DMS 273 (cell line): ENCODE measurements at regions not wholly inside any gene's neighbourhood (a gene's known extent, or its start where the extent isn't known, plus 50 kb on each side); places are given as distances from the start of the nearest gene placed in this dataset.
"Not testable (repeated sequence)": the region's sequence is repeated elsewhere in the genome, so short reads cannot be mapped to it uniquely, and the experiment has no call there.

Experiments used
- DNase-seq: peaks from one replicate; lab custom pipeline; 2025; ENCODE audit not compliant: unreplicated experiment; lab: John Stamatoyannopoulos, UW

GRCh38 chrX:40418813-40419195 is 162.0 kb upstream of the ATP6AP2 start:
- no peak for DNase-seq

DNA sequence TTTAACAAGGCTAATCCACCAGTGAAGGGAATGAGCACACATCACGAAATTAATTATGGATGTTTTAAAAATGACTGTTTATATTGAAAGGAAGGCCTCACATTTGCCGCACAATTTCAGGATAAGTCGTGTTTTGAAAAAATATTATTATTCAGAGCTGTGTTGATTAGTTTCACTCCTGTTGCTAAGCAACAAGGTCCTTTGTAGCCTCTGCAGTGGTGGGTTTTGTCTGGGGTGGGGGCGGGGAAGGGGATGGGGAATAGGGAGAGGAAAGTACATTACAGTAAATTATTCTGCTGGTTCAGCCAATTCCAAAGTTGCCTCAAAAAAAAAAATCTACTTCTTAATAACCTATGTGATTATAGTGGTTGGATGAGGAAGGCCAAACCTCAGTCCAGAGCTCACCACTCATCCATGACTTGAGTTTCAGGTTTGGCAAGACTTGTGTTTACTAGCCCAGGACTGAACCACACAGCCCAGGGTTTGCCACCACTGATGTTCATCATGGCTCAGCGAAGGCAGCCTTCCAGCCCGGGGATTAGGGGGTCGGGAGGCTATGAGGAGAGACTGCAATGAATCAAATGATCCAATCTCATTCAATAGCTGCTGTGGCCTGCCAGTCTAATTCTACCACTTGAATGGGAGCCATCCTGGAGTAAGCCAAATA is 162.5 kb upstream of the ATP6AP2 start:
- no peak for DNase-seq

- DNase-seq = peak; percentile 64
Observed at GRCh38 chrX:40415675-40416074, 165.1 kb upstream of the ATP6AP2 start.

GRCh38 chrX:40414335-40414734 is 166.4 kb upstream of the ATP6AP2 start:
- no peak for DNase-seq

DNA sequence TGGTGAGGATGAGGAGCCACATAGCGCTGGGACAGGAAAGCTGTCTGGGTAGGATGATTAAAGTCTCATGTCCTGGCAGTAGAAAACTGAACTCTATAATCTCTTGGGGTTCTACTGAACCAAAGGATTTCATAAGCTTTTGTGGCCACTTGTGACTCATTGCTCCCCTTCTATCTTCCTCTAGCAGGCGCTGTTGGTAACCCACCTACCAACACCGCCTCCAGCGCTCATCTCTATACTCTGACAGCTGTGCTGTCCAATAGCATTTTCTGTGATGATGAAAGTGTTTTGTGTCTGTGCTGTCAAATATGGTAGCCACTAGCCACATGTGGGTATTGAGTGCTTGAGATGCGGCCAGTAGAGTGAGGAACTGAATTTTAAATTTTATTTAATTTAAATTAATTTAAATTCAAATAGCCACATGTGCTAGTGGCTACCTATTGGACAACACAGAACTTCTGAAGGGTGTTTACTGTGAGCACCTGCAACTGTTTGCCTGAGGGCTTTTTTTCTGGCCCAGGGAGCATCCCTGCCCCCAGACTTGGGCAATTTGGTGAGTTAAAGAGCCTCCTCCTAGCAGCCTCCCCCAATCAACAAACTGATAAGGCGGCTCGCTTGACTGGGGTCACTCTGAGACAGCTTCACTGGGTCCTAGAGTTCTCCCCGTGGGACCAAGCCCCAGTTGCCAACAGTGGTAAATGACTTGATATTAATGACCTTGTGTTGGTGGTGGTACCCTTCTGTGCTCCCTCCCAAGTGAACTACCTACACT is 169.2 kb upstream of the ATP6AP2 start:
- DNase-seq = peak; percentile 22

- DNase-seq = no peak
Observed at GRCh38 chrX:40410859-40411258, 169.9 kb upstream of the ATP6AP2 start.

DNA sequence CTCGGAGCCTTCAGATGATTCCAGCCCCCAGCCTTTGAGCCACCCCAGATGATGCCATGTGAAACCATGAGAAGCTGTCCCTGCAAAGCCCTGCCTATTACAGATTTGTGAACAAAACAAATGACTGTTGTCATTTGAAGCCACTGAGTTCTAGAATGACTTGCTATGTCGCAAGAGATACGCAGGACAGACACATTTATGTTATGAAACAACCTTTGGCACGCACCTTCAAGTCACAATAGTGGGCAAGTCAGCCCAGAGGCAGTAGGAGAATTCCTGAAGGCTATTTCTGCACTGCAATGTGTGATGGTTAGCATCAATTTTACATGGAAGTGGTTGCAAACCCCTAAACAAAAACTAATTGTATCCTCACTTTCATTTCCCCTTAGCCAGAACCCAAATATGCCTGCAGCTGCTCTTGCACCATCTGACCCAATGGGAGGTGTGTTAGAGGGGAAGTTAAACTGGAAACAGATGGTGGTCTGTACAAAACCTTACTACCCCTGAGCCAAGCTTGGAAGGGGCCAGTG is 174.4 kb upstream of the ATP6AP2 start:
- DNase-seq = peak; percentile 31

- DNase-seq = no peak
Observed at GRCh38 chrX:40405399-40405798, 175.4 kb upstream of the ATP6AP2 start.

GRCh38 chrX:40403757-40404156 is 177.0 kb upstream of the ATP6AP2 start:
- no peak for DNase-seq

DNA sequence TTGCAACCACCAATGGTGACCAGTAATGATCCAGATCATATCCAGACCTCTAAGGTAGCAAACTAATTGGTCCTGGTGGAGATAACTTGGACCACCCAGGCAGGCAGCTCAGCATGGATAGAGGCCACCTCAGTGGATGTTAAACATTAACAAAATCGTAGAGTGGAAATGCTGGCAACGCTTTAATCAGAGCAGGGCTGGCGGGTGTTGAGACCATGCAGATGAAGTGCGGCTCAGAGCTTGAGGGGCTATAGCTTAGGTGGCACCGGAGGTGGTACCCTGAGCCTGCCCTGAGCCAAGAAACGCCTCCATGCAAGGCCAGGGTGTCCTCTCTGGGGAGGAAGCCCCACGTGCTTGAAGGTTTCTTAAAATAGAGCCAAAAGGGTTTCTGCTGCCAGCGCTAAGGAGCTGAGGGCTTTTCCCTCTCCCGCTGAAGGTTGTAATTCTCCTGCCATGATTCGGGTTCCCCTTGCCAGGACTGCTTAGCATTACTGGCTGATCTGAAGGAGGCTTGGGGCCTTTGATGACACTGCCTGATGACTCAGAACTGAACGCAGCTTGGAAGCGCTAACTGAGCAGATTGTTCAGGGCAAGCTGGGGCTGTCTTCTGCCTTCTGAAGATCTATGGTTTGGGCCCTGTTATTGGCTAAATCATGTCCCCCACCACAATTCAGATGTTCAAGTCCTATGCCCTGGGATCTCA is 177.8 kb upstream of the ATP6AP2 start:
- peak; percentile 8 for DNase-seq

GRCh38 chrX:40395102-40395501 is 185.7 kb upstream of the ATP6AP2 start:
- DNase-seq = no peak

GRCh38 chrX:40394302-40394701 is 186.5 kb upstream of the ATP6AP2 start:
- DNase-seq = no peak

DNA sequence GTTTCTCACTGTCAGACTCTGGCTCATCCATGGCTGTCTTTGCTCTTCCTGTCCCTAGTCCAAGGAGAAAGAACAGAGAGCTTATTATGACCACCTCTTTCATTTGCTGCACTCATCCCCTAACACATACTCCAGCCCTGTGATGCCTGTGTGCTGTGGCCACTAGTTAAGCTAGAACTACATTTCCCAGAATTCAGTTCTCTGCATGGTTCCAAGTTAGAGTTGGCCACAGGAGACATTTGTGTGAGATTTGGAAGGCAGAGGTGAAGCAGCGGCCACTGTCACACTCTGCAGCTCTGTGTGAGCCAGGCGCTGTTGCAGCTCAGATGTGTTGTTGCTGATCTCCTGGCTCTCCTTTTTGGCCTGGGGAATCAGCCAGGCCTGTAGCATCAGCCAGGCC is 188.2 kb upstream of the ATP6AP2 start:
- DNase-seq = peak; percentile 28

GRCh38 chrX:40391662-40392061 is 189.1 kb upstream of the ATP6AP2 start:
- no peak for DNase-seq

DNA sequence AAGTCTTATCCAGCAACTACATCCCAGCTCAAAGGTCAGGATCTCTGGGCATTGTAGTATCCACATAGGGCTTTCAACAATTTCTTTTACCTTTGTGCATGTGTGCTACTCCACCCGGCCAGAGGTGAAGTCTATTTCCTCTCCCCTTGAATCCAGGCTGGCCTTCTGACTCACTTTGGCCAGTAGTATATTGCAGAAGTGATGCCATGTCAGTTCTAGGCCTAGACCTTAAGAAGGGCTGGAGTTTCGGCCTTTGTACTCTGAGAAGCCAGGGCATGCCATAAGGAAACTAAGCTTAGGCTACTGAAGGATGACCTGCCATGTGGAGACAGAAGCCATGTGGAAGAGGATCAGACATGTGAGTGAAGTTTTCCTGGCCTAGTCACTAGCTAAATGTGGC is 191.2 kb upstream of the ATP6AP2 start:
- DNase-seq = no peak

DNA sequence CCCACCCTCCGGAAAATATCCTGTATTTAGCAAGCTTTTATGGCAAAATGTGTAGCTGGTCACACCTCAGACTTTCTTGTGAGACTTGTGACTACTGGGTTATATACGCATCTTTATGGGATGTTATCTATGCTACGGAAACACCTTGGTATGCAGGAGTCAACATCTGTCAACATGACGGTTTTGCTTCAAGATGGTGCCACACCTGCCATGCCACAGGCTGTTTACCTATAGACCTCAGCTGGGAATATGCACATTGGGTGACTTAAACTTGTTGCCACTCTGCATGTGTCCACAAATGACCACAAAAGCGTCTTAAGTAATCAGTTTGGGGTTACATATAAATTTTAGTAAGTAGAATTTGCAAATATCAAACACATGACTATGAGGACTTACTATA is 192.3 kb upstream of the ATP6AP2 start:
- DNase-seq = no peak

DNA sequence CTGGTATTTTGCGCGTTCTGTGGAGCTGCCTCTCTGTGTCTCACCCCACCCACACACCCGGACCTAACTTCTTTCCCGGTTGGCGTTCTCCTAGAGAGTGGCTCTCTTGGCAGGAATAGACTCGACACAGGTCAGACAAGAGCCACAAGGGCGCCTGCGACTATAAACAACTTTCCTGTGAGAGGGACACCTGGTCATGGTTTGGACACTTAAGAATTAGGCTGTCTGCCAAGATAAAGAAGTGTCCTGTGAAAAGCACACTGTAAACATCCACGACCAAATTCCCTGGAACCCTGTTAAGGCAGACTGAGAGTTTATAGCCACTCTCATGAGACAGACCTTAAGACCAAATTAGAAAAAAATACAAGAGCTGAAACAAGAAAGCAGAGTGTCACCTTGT is 192.9 kb upstream of the ATP6AP2 start:
- DNase-seq = not testable (repeated sequence)

DNA sequence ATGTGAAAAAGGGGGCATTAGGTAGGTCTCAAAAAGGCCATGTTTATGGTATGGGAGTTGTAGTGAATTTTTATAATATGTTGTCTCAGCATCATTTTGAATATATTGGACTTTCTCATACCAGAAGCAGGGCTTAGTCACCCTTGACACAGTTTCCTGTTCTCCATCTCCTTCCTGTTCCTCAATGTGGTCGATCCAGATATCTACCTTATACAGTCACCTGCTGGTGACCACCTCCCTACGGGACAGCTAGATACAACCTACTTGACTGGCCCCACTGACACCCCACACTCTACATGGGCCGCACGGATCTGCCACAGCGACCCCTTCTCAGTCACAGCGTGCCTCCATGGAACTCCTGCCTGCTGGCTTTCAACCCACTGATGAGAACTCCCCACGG is 193.5 kb upstream of the ATP6AP2 start:
- not testable (repeated sequence) for DNase-seq

DNA sequence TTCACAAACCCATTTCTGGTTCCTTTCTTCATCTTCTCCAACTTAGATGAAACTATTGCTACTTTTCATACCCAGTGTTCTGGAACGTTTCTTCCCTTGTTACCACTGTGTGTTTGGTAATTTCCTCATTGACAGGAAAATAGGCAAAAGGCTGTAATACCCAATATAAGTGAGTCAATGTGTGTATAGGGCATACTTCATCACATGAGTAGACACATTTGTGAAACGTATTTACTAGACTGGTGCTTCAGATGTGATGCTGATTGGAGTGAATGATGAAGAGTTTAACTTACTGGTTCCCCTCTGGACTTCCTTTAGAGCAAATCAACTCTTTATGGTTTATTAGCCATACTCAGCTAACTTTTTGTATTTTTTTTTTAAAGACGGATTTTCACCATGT is 195.1 kb upstream of the ATP6AP2 start:
- no peak for DNase-seq

DNA sequence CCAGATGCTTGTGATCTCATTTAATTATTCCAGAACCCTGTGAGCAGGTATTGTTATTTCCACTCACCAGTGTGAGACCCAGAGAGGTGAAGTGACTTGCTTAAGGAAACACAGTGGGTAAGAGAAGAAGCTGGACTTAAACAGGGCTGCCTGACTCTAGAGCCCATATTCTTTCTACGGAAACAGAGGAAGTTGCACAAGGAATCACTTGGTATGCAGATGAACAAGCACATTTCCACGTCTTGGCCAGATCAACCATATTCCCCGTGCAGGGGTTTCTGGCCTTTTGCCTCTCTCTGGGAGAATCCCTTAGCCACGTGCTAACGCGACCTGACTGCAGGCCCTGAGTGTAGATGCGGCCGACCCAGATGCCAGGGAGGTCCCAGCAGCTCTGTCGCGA is 195.5 kb upstream of the ATP6AP2 start:
- DNase-seq = no peak

DNA sequence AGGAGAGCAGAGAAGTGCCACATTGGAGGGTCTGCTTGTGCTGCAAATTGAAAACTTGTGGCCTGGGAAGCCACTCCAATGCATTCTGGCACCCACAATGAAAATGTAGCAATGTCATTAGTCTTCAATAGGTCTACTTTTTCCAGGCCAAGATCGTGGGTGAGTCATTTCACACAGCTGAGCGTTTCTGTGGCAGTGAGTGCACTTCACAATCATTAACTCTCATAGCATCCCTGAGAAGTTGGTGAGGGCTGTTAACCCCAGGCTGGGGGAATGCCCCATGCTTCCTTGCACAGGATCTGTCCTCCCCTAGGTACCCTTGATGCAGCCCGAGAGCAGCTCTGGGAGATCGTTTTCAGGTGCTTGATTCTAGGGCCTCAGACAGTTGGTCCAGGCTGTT is 196.8 kb upstream of the ATP6AP2 start:
- DNase-seq = no peak

DNA sequence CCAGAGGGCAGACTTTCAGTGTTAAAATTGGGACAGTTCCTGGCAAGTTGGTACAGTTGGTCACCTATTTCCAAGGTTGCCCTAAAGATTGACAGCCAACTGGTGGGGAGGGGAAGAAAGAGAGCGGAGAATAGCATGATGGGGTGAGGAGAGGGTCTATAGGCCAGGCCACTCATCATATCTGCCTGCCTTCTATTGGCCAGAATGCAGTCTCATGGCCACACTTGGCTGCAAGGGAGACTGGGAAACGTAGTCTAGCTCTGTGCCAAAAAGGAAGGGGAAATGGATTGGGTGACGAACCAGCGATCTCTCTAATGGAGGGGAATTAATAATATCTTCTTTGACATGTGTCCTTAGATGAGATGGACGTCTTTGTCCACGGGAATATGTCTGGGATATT is 197.4 kb upstream of the ATP6AP2 start:
- DNase-seq = peak; percentile 42
